Endothelial cell of umbilical vein (primary cell): ENCODE measurements at regions not wholly inside any gene's neighbourhood (a gene's known extent, or its start where the extent isn't known, plus 50 kb on each side); places are given as distances from the start of the nearest gene placed in this dataset.

Experiments
- BruUV-seq: library from RNA; stranded (reverse); fragments of 400-500 nt; replicated peaks from 2 replicates; lab custom pipeline; 2021; lab: Mats Ljungman, UMichigan
- CTCF ChIA-PET: fragments of 300-600, 350-600 bp; sonication (Branson Sonifier 250); formaldehyde crosslinking; loops from one replicate; lab custom pipeline; 2021; ENCODE audit warnings: antibody characterized with exemption, inconsistent platforms; lab: Charles Lee
- POLR2A ChIA-PET: fragments of 300-600, 350-600 bp; sonication (Branson Sonifier 250); formaldehyde crosslinking; loops from one replicate; lab custom pipeline; 2021; ENCODE audit warnings: antibody characterized with exemption, inconsistent platforms; lab: Charles Lee
- DNase-seq: peaks from one replicate; pipeline ENCODE4 v3.0.0-alpha.2; 2011; ENCODE audit warnings: low read depth, low spot score
- FAIRE-seq: peaks from 2 replicates; lab custom pipeline; 2011; peaks lifted over from hg19 to GRCh38; lab: Jason Lieb, UNC
- H2AFZ ChIP-seq: 2 replicates; pipeline ENCODE4 v1.6.0; 2012; ENCODE audit warnings: low read depth, low read length, control low read depth, inconsistent platforms
- H3K27ac ChIP-seq: 2 replicates; pipeline ENCODE4 v1.5.1; 2011; ENCODE audit warnings: low read depth, mild to moderate bottlenecking, control low read depth, low read length, moderate library complexity; ENCODE audit not compliant: insufficient read depth
- H3K27me3 ChIP-seq, 2 experiments: 2 replicates each; pipeline versions ENCODE4 v1.6.0 to v1.6.1; 2011; ENCODE audit warnings: low read length in 2 of 2, mixed read lengths in 1 of 2; ENCODE audit not compliant: control insufficient read depth in 2 of 2, insufficient read depth in 2 of 2
- H3K36me3 ChIP-seq, 2 experiments: 2 replicates in 1 of 2; 3 replicates in 1 of 2; pipeline ENCODE4 v1.5.1; 2011; ENCODE audit warnings: low read length in 2 of 2, mild to moderate bottlenecking in 1 of 2, moderate library complexity in 1 of 2; ENCODE audit not compliant: control insufficient read depth in 2 of 2, insufficient read depth in 2 of 2; ENCODE audit errors: extremely low read depth in 1 of 2
- H3K4me1 ChIP-seq: 3 replicates; pipeline ENCODE4 v1.5.1; 2011; ENCODE audit warnings: mild to moderate bottlenecking, low read length; ENCODE audit not compliant: control insufficient read depth, insufficient read depth; ENCODE audit errors: extremely low read depth
- H3K4me2 ChIP-seq: 2 replicates; pipeline ENCODE4 v1.6.1; 2011; ENCODE audit warnings: low read length, control low read depth, mixed read lengths; ENCODE audit not compliant: insufficient read depth
- H3K4me3 ChIP-seq, 3 experiments: fragments of 200-600 bp in 1 of 3; sonication (generic), shearing (Covaris generic) in 1 of 3; replicated peaks in 1 of 3; 2 replicates each; pipeline ENCODE4 v1.5.1; 2011 to 2016; ENCODE audit warnings: control low read depth in 3 of 3, low read length in 3 of 3, mild to moderate bottlenecking in 2 of 3, inconsistent platforms in 1 of 3, low read depth in 1 of 3, moderate library complexity in 1 of 3; ENCODE audit not compliant: insufficient read depth in 1 of 3
- H3K79me2 ChIP-seq: 2 replicates; pipeline ENCODE4 v1.6.0; 2012; ENCODE audit warnings: low read length, inconsistent platforms; ENCODE audit not compliant: control insufficient read depth, insufficient read depth
- H3K9ac ChIP-seq: replicated peaks from 2 replicates; pipeline ENCODE3; 2011; ENCODE audit warnings: low read length, control low read depth; ENCODE audit not compliant: insufficient read depth; ENCODE audit errors: extremely low read depth
- H3K9me1 ChIP-seq: replicated peaks from 3 replicates; pipeline ENCODE4 v1.6.0; 2011; ENCODE audit warnings: mild to moderate bottlenecking, low read length; ENCODE audit not compliant: control insufficient read depth, insufficient read depth; ENCODE audit errors: extremely low read depth
- H3K9me3 ChIP-seq: replicated peaks from 2 replicates; pipeline ENCODE4 v1.5.1; 2012; ENCODE audit warnings: low read length, inconsistent platforms; ENCODE audit not compliant: control insufficient read depth, insufficient read depth
- H4K20me1 ChIP-seq: replicated peaks from 2 replicates; pipeline ENCODE3; 2011; ENCODE audit warnings: mild to moderate bottlenecking, low read length; ENCODE audit not compliant: control insufficient read depth, insufficient read depth; ENCODE audit errors: extremely low read depth
- EZH2 ChIP-seq: IDR thresholded peaks from 2 replicates; pipeline ENCODE4 v1.6.1; 2012; ENCODE audit warnings: borderline replicate concordance, low read depth, mild to moderate bottlenecking, moderate library complexity, low read length, inconsistent platforms; ENCODE audit not compliant: severe bottlenecking
- FOS ChIP-seq: IDR thresholded peaks from 2 replicates; pipeline ENCODE4 v1.6.1; 2011; ENCODE audit warnings: mild to moderate bottlenecking, low read length, moderate library complexity, borderline replicate concordance; ENCODE audit not compliant: insufficient read depth
- GATA2 ChIP-seq: IDR thresholded peaks from 2 replicates; pipeline ENCODE4 v1.7.0; 2011; ENCODE audit warnings: low read depth, mild to moderate bottlenecking, moderate library complexity, mixed read lengths, low read length; ENCODE audit not compliant: insufficient read length, insufficient read depth
- JUN ChIP-seq: IDR thresholded peaks from 2 replicates; pipeline ENCODE4 v1.6.1; 2011; ENCODE audit warnings: borderline replicate concordance, low read depth; ENCODE audit not compliant: insufficient read length, insufficient read depth
- MAX ChIP-seq: IDR thresholded peaks from 2 replicates; pipeline ENCODE4 v1.6.1; 2011; ENCODE audit not compliant: insufficient read depth, insufficient read length
- MYC ChIP-seq: IDR thresholded peaks from one replicate; pipeline ENCODE4 v1.6.1; 2011; ENCODE audit warnings: mild to moderate bottlenecking, low read depth, low read length
- POLR2A ChIP-seq: IDR thresholded peaks from 2 replicates; pipeline ENCODE4 v1.6.1; 2012; ENCODE audit warnings: low read depth, mild to moderate bottlenecking, control low read depth, low read length
- POLR2AphosphoS5 ChIP-seq: IDR thresholded peaks from 2 replicates; pipeline ENCODE4 v1.6.1; 2012; ENCODE audit warnings: low read depth, mild to moderate bottlenecking, control low read depth, low read length, moderate library complexity; ENCODE audit not compliant: insufficient read depth
- dilution Hi-C: fragments of 300-500 bp; cut with MboI; formaldehyde crosslinking; loops from one replicate; pipeline ENCODE4 v1.15.0; 2019; ENCODE audit warnings: low sequenced_read_pairs; ENCODE audit not compliant: extremely low pct_ligation_motif_present
- intact Hi-C: fragments of 100-400 bp; cut with micrococcal nuclease; formaldehyde crosslinking; loops from one replicate; pipeline ENCODE4 v1.10.0; 2022
- TF ChIP-seq, protein P1 (sequence below), 2 donors: IDR thresholded peaks; 1 replicate in 1 of 2; 2 replicates in 1 of 2; pipeline ENCODE4 v1.5.1; 2011; ENCODE audit warnings: low read length in 2 of 2, mild to moderate bottlenecking in 2 of 2, moderate library complexity in 2 of 2, control low read depth in 1 of 2, inconsistent platforms in 1 of 2, low read depth in 1 of 2; ENCODE audit not compliant: insufficient read depth in 1 of 2; ENCODE audit errors: extremely low read depth in 1 of 2

- Histone ChIP-seq H3K27me3 (peaks cover 0 to 1% of the 10 kb centered on the region in 2 experiments), H3K79me2 (no peaks in the 10 kb centered on the region), H3K9ac (no peak overlapping the region), H3K9me3 (no peaks in the 10 kb centered on the region), H3K36me3 (no peaks in the 10 kb centered on the region), H3K4me3 (no peak overlapping the region), H2AFZ (no peak overlapping the region), H3K27ac (no peak overlapping the region), H3K4me1 (no peaks in the 10 kb centered on the region), H3K9me1 (no peaks in the 10 kb centered on the region), H4K20me1 (no peaks in the 10 kb centered on the region), H3K4me2 (no peak overlapping the region)
- BruUV-seq = no TSS peak
- no peak for DNase-seq
- no peak for FAIRE-seq
- POLR2A ChIA-PET = no interaction called here
- dilution Hi-C loops (no loop called here), intact Hi-C loops (no loop called here)
- CTCF ChIA-PET = no interaction called here
- TF ChIP-seq FOS (no peak), JUN (no peak), POLR2A (no peak), EZH2 (no peak), POLR2AphosphoS5 (no peak), MAX (no peak), GATA2 (no peak), MYC (no peak)
- TF ChIP-seq, protein P1, sequence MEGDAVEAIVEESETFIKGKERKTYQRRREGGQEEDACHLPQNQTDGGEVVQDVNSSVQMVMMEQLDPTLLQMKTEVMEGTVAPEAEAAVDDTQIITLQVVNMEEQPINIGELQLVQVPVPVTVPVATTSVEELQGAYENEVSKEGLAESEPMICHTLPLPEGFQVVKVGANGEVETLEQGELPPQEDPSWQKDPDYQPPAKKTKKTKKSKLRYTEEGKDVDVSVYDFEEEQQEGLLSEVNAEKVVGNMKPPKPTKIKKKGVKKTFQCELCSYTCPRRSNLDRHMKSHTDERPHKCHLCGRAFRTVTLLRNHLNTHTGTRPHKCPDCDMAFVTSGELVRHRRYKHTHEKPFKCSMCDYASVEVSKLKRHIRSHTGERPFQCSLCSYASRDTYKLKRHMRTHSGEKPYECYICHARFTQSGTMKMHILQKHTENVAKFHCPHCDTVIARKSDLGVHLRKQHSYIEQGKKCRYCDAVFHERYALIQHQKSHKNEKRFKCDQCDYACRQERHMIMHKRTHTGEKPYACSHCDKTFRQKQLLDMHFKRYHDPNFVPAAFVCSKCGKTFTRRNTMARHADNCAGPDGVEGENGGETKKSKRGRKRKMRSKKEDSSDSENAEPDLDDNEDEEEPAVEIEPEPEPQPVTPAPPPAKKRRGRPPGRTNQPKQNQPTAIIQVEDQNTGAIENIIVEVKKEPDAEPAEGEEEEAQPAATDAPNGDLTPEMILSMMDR (IDR thresholded peaks at IDR 0.05; ENCODE audit: extremely low read depth in 1 of 2, insufficient read depth in 1 of 2, low read depth in 1 of 2, low read length in 2 of 2) = no peak
Observed at GRCh38 chr18:10094154-10094553, 180.3 kb downstream of the VAPA start.
